OCI-LY3 (cell line): ENCODE measurements at regions not wholly inside any gene's neighbourhood (a gene's known extent, or its start where the extent isn't known, plus 50 kb on each side); places are given as distances from the start of the nearest gene placed in this dataset.

ENCODE experiments used
- H2AFZ ChIP-seq: fragments of 200-600, 300-600 bp; shearing (Covaris generic); 2 replicates; pipeline ENCODE4 v1.6.0; 2014; ENCODE audit warnings: antibody characterized with exemption, low read depth, low read length
- H3K27ac ChIP-seq: fragments of 200-600, 300-600 bp; sonication (generic); 2 replicates; pipeline ENCODE4 v1.5.1; 2014; ENCODE audit warnings: mild to moderate bottlenecking, low read length, moderate library complexity, mixed read lengths
- H3K27me3 ChIP-seq: fragments of 200-600, 300-600 bp; sonication (generic); 2 replicates; pipeline ENCODE4 v1.6.1; 2014; ENCODE audit warnings: low read depth, low read length, mixed read lengths
- H3K36me3 ChIP-seq: fragments of 200-600, 300-600 bp; sonication (generic); replicated peaks from 2 replicates; pipeline ENCODE3; 2014; ENCODE audit warnings: low read depth, low read length, mixed read lengths
- H3K4me1 ChIP-seq: fragments of 300-600, 200-600 bp; sonication (generic); 2 replicates; pipeline ENCODE4 v1.6.1; 2014; ENCODE audit warnings: low read length, mixed read lengths
- H3K4me2 ChIP-seq: fragments of 200-600, 300-600 bp; sonication (generic); 2 replicates; pipeline ENCODE4 v1.6.1; 2014; ENCODE audit warnings: low read length, mixed read lengths
- H3K4me3 ChIP-seq: fragments of 300-600, 200-600 bp; sonication (generic); 2 replicates; pipeline ENCODE4 v1.5.1; 2014; ENCODE audit warnings: antibody characterized with exemption, mild to moderate bottlenecking, low read length, moderate library complexity
- H3K79me2 ChIP-seq: fragments of 300-600, 200-600 bp; shearing (Covaris generic); 2 replicates; pipeline ENCODE4 v1.6.1; 2014; ENCODE audit warnings: mild to moderate bottlenecking, low read length, mixed read lengths
- H3K9ac ChIP-seq: fragments of 300-600, 200-600 bp; shearing (Covaris generic); 2 replicates; pipeline ENCODE4 v1.6.0; 2014; ENCODE audit warnings: mild to moderate bottlenecking, low read length, moderate library complexity
- H3K9me3 ChIP-seq: fragments of 200-600, 300-600 bp; shearing (Covaris generic); 2 replicates; pipeline ENCODE4 v1.6.1; 2014; ENCODE audit warnings: low read length, mixed read lengths; ENCODE audit not compliant: insufficient read depth
- H4K20me1 ChIP-seq: fragments of 200-600, 300-600 bp; sonication (generic); 2 replicates; pipeline ENCODE4 v1.6.1; 2016; ENCODE audit warnings: low read length, mixed read lengths; ENCODE audit not compliant: insufficient read depth
- EZH2phosphoT487 ChIP-seq: fragments of 200-600 bp; shearing (Covaris generic); IDR thresholded peaks from 2 replicates; pipeline ENCODE4 v1.6.1; 2018; ENCODE audit warnings: antibody characterized with exemption, mixed run types, low read depth
- TF ChIP-seq, protein P1 (sequence below): fragments of 200-600, 300-600 bp; sonication (generic); IDR thresholded peaks from 2 replicates; pipeline ENCODE4 v1.5.1; 2014; ENCODE audit warnings: antibody characterized with exemption, low read length, low read depth

DNA sequence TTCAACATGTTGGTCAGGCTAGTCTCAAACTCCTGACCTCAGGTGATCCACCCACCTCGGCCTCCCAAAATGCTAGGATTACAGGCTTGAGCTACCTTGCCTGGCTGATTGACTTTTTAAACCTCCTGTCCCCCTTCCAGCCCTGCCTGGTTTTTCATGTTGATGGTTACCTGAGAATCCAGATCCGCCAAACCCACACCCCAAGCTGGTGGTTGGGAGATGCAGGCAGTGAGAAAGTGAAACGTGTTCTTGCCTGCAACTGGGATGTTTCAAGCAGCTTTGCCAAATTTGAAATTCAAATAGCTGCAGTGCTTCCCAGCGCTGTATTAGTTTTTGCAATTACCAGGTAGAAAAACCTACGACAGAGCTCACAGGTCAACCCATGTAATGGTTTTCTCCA is 238.3 kb upstream of the PWP1 start:
- Histone ChIP-seq H3K79me2 (no peaks in the 10 kb centered on the region), H4K20me1 (no peaks in the 10 kb centered on the region), H3K27me3 (peaks cover 9% of the 10 kb centered on the region), H3K4me3 (no peak overlapping the region), H3K4me2 (no peak overlapping the region), H3K4me1 (no peaks in the 10 kb centered on the region), H3K9me3 (no peaks in the 10 kb centered on the region), H2AFZ (no peak overlapping the region), H3K36me3 (no peaks in the 10 kb centered on the region), H3K27ac (no peak overlapping the region), H3K9ac (no peak overlapping the region)
- TF ChIP-seq, protein P1, sequence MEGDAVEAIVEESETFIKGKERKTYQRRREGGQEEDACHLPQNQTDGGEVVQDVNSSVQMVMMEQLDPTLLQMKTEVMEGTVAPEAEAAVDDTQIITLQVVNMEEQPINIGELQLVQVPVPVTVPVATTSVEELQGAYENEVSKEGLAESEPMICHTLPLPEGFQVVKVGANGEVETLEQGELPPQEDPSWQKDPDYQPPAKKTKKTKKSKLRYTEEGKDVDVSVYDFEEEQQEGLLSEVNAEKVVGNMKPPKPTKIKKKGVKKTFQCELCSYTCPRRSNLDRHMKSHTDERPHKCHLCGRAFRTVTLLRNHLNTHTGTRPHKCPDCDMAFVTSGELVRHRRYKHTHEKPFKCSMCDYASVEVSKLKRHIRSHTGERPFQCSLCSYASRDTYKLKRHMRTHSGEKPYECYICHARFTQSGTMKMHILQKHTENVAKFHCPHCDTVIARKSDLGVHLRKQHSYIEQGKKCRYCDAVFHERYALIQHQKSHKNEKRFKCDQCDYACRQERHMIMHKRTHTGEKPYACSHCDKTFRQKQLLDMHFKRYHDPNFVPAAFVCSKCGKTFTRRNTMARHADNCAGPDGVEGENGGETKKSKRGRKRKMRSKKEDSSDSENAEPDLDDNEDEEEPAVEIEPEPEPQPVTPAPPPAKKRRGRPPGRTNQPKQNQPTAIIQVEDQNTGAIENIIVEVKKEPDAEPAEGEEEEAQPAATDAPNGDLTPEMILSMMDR: no peak
- TF ChIP-seq EZH2phosphoT487: no peak

DNA sequence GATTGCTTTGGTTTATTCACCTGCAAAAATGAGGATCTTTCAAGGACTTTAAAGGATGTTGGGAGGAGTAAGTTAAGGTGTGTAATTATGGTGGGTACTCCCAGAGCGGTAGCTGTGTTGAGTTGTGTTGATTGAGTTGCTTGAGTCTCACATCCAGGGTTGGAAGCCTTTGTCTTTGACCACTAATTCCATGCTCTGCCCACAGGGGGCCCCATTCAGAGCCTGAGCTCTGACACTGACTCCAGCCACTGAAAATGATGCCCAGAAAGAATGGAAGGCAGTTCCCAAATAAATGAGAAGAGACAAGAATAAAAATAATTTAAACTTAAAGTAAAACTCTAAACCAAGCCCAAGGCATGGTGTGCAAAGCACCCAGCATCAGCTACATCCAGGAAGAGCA is 237.4 kb upstream of the PWP1 start:
- Histone ChIP-seq H2AFZ (no peak overlapping the region), H4K20me1 (no peaks in the 10 kb centered on the region), H3K4me1 (no peaks in the 10 kb centered on the region), H3K36me3 (no peaks in the 10 kb centered on the region), H3K4me2 (no peak overlapping the region), H3K9ac (no peak overlapping the region), H3K79me2 (no peaks in the 10 kb centered on the region), H3K27ac (no peak overlapping the region), H3K4me3 (no peak overlapping the region), H3K27me3 (peaks cover 9% of the 10 kb centered on the region), H3K9me3 (no peaks in the 10 kb centered on the region)
- TF ChIP-seq, protein P1: peak; percentile 14; the same call in 1 of the 2 replicates
- no peak for TF ChIP-seq EZH2phosphoT487

DNA sequence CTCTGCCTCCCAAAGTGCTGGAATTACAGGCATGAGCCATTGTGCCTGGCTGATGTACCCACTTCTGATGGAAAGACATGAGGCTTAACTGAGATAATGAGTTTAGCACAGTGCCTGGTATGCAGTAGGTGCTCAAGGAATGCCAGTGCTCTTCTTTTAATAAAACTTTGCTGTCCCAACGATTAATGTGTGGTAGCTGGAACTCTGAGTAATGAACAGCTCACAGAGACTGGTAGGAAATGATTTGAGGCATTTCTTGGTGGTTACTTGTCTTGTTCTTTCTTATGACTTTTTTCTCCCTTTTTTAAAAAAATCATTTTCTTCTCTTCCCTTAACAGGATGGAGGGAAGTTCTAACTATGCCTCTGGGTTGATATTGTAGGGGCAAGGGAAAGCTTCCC is 235.7 kb upstream of the PWP1 start:
- no peak for TF ChIP-seq EZH2phosphoT487
- TF ChIP-seq, protein P1: no peak
- no peak overlapping the region for H3K4me3 ChIP-seq
- H3K4me1 ChIP-seq: no peaks in the 10 kb centered on the region
- no peaks in the 10 kb centered on the region for H4K20me1 ChIP-seq
- H3K79me2 ChIP-seq: no peaks in the 10 kb centered on the region
- no peak overlapping the region for H3K4me2 ChIP-seq
- H3K27ac ChIP-seq: no peak overlapping the region
- H3K9me3 ChIP-seq: no peaks in the 10 kb centered on the region
- H3K36me3 ChIP-seq: no peaks in the 10 kb centered on the region
- H3K27me3 ChIP-seq: peaks cover 9% of the 10 kb centered on the region
- no peak overlapping the region for H2AFZ ChIP-seq
- no peak overlapping the region for H3K9ac ChIP-seq

DNA sequence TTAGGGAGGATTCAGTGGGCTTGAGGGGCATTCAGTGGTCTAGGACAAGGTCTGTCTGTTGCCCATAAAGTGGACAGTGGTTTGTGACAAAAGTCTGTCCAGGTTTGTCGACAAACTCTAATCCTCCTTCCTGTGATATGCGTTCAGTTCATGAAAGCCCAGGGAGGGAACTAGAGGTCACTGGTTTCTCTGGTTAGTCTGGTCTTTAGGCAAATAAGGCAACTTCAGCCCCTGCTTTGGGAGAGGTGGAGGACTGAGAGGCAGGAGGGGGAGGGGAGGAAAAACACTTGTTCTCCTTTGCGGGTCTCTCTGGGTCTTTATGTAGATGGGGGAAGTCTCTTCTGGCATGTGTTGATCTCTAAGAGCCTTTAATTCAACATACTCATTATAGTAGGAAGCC is 235.1 kb upstream of the PWP1 start:
- Histone ChIP-seq H3K4me3 (no peak overlapping the region), H3K27me3 (peaks cover 9% of the 10 kb centered on the region), H3K9ac (no peak overlapping the region), H3K36me3 (no peaks in the 10 kb centered on the region), H3K27ac (no peak overlapping the region), H3K79me2 (no peaks in the 10 kb centered on the region), H4K20me1 (no peaks in the 10 kb centered on the region), H2AFZ (no peak overlapping the region), H3K9me3 (no peaks in the 10 kb centered on the region), H3K4me1 (no peaks in the 10 kb centered on the region), H3K4me2 (no peak overlapping the region)
- TF ChIP-seq, protein P1: no peak
- no peak for TF ChIP-seq EZH2phosphoT487
